A673 (cell line): ENCODE measurements at regions not wholly inside any gene's neighbourhood (a gene's known extent, or its start where the extent isn't known, plus 50 kb on each side); places are given as distances from the start of the nearest gene placed in this dataset.

Experiments used
- BruUV-seq: library from RNA; stranded (reverse); fragments of 400-500 nt; replicated peaks from 2 replicates; lab custom pipeline; 2021; lab: Mats Ljungman, UMichigan
- CTCF ChIA-PET: fragments of 300-600 bp; sonication (Branson Sonifier 250); formaldehyde crosslinking; loops from one replicate; lab custom pipeline; 2022; ENCODE audit warnings: antibody characterized with exemption; lab: Charles Lee
- POLR2A ChIA-PET: fragments of 300-600 bp; sonication (Branson Sonifier 250); formaldehyde crosslinking; loops from one replicate; lab custom pipeline; 2022; ENCODE audit warnings: antibody characterized with exemption; ENCODE audit not compliant: low non-redundant PET; lab: Charles Lee
- DNase-seq: peaks from one replicate; pipeline ENCODE4 v3.0.0-alpha.2; 2015; ENCODE audit warnings: low spot score
- H3K27ac ChIP-seq: fragments of 200-600 bp; sonication (generic); 2 replicates; pipeline ENCODE4 v1.5.1; 2016; ENCODE audit warnings: mixed run types, low read depth, mild to moderate bottlenecking, mixed read lengths, antibody characterized with exemption, low read length; ENCODE audit not compliant: poor library complexity, severe bottlenecking
- H3K27me3 ChIP-seq: fragments of 200-600 bp; sonication (generic); replicated peaks from 2 replicates; pipeline ENCODE4 v1.6.1; 2017; ENCODE audit warnings: mixed run types, low read depth, mild to moderate bottlenecking, mixed read lengths, antibody characterized with exemption, low read length; ENCODE audit not compliant: insufficient read depth, poor library complexity
- H3K36me3 ChIP-seq: fragments of 200-600 bp; sonication (generic); 2 replicates; pipeline ENCODE4 v1.6.1; 2016; ENCODE audit warnings: mixed run types, mild to moderate bottlenecking, mixed read lengths, antibody characterized with exemption, low read length; ENCODE audit not compliant: insufficient read depth, poor library complexity, severe bottlenecking
- H3K4me1 ChIP-seq: fragments of 200-600 bp; sonication (generic); 2 replicates; pipeline ENCODE4 v1.6.1; 2017; ENCODE audit warnings: mixed run types, mild to moderate bottlenecking, mixed read lengths, antibody characterized with exemption, low read length; ENCODE audit not compliant: insufficient read depth, poor library complexity, severe bottlenecking
- H3K4me3 ChIP-seq: fragments of 200-600 bp; sonication (generic); 2 replicates; pipeline ENCODE4 v1.5.1; 2016; ENCODE audit warnings: low read depth, mixed run types, mild to moderate bottlenecking, mixed read lengths, low read length; ENCODE audit not compliant: poor library complexity, severe bottlenecking
- H3K9me3 ChIP-seq: fragments of 200-600 bp; sonication (generic); 2 replicates; pipeline ENCODE4 v1.6.1; 2016; ENCODE audit warnings: mixed run types, low read depth, mild to moderate bottlenecking, mixed read lengths, antibody characterized with exemption, low read length; ENCODE audit not compliant: poor library complexity, severe bottlenecking
- EZH2 ChIP-seq: fragments of 200-600 bp; sonication (generic); IDR thresholded peaks from 2 replicates; pipeline ENCODE4 v1.6.1; 2017; ENCODE audit warnings: borderline replicate concordance, low read depth, mild to moderate bottlenecking, mixed read lengths, antibody characterized with exemption, low read length; ENCODE audit not compliant: poor library complexity, severe bottlenecking
- intact Hi-C: fragments of 100-400 bp; cut with micrococcal nuclease; formaldehyde crosslinking; loops from one replicate; pipeline ENCODE4 v1.10.0; 2022; ENCODE audit not compliant: unreplicated experiment
- TF ChIP-seq, protein P1 (sequence below): fragments of 300-800, 200-600 bp; sonication (generic); conservative IDR thresholded peaks from 2 replicates; pipeline ENCODE4 v1.5.1; 2017; ENCODE audit warnings: low read depth, mild to moderate bottlenecking, antibody characterized with exemption, low read length, moderate library complexity, mixed read lengths

DNA sequence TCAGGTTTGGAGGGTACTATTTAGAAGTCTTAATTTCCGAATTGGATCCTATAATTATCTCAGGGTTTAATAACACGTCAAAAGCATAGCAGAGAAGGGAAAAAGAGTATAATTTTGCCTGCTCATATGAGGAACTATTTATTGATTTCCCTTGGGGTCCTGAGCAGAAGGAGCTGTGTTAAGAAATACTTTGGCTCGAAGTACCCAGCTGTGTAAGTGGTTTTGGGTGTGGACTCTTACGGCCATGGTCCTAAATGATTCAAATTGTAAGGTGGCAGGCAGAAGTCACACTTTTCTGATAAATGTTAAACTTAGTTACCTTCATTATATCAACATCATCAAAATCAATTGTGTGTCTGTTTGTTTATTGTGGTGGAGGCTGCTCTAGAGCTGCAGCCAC is 190.4 kb downstream of the MTRR start:
- DNase-seq, result no peak
- Histone ChIP-seq H3K27me3 (no peaks in the 10 kb centered on the region), H3K4me1 (no peaks in the 10 kb centered on the region), H3K27ac (no peak overlapping the region), H3K4me3 (no peak overlapping the region), H3K36me3 (no peaks in the 10 kb centered on the region), H3K9me3 (no peaks in the 10 kb centered on the region)
- BruUV-seq, result no TSS peak
- intact Hi-C loops, result no loop called here
- TF ChIP-seq EZH2, result no peak
- TF ChIP-seq, protein P1, sequence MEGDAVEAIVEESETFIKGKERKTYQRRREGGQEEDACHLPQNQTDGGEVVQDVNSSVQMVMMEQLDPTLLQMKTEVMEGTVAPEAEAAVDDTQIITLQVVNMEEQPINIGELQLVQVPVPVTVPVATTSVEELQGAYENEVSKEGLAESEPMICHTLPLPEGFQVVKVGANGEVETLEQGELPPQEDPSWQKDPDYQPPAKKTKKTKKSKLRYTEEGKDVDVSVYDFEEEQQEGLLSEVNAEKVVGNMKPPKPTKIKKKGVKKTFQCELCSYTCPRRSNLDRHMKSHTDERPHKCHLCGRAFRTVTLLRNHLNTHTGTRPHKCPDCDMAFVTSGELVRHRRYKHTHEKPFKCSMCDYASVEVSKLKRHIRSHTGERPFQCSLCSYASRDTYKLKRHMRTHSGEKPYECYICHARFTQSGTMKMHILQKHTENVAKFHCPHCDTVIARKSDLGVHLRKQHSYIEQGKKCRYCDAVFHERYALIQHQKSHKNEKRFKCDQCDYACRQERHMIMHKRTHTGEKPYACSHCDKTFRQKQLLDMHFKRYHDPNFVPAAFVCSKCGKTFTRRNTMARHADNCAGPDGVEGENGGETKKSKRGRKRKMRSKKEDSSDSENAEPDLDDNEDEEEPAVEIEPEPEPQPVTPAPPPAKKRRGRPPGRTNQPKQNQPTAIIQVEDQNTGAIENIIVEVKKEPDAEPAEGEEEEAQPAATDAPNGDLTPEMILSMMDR, result no peak
- CTCF ChIA-PET, result no interaction called here
- POLR2A ChIA-PET, result no interaction called here

DNA sequence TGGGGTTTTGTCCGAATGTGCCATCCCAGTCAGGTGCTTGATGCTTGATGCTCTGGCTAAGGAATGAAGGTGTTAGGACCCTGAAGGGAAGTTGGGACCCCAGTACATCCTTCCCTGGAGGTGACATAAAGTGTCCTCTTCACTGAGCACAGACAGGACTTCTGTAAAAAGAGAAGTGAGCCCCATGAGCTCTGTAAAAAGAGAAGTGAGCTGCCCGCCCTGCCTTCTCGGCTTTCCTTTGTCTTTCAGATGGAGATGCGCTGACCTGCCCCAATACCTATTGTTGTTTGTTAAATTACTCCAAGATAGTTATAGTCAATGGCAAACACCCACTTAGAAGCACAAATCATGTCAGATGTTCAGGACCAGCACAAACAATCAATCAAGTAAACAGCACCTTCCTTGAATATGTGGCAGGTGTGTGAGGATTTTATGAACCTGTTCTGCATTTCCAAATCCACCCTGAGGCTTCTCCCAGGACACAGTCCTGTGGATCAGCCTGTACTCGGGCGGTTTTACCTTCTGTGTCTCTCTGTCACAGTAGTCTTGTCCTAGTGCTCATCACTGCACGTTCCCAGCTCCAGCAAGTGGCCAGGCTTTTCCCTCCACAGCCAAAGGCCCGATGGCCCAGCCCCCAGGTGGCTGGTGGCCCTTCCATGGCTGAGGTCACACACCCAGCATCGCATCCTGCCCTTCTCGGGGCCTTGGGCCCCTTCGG is 191.4 kb downstream of the MTRR start:
- Histone ChIP-seq H3K4me3 (no peak overlapping the region), H3K27ac (no peak overlapping the region), H3K36me3 (no peaks in the 10 kb centered on the region), H3K27me3 (no peaks in the 10 kb centered on the region), H3K4me1 (no peaks in the 10 kb centered on the region), H3K9me3 (no peaks in the 10 kb centered on the region)
- TF ChIP-seq EZH2, result no peak
- TF ChIP-seq, protein P1, result no peak
- ChIA-PET POLR2A (no interaction called here), CTCF (no interaction called here)
- no TSS peak for BruUV-seq
- DNase-seq, result no peak
- intact Hi-C loops, result no loop called here

DNA sequence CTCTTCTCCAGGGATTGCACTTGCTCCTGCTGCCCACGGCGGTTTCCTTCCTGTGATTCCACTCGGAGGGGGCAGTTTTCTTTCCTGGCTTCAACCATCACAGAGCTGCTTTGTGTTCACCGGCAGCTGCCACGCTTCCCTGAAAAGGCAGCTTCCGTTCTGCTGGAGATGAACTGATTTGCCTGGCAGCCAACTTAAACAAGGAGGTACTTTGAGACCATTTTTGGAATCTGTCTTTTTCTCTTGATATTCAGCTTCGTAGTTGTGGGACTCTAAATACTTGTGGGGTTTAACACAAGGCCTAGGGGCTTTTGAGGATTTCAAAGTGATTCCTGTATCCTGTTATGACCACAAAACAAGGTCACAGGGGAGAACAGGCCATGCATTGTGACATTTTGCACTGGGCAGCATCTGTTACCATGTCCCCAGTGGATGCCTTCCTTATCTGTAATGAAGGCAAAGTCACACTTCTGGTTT is 192.0 kb downstream of the MTRR start:
- intact Hi-C loops, result no loop called here
- CTCF ChIA-PET, result no interaction called here

More for the DNA sequence above, 192.0 kb downstream of the MTRR start:
- no peaks in the 10 kb centered on the region for H3K9me3 ChIP-seq
- DNase-seq, result no peak
- H3K36me3 ChIP-seq, result no peaks in the 10 kb centered on the region
- H3K27me3 ChIP-seq, result no peaks in the 10 kb centered on the region
- POLR2A ChIA-PET, result no interaction called here
- H3K4me1 ChIP-seq, result no peaks in the 10 kb centered on the region
- BruUV-seq, result no TSS peak
- H3K4me3 ChIP-seq, result no peak overlapping the region
- no peak overlapping the region for H3K27ac ChIP-seq
- TF ChIP-seq, protein P1, result no peak
- no peak for TF ChIP-seq EZH2
